HG02852 (cell line): ENCODE measurements at regions not wholly inside any gene's neighbourhood (a gene's known extent, or its start where the extent isn't known, plus 50 kb on each side); places are given as distances from the start of the nearest gene placed in this dataset.
A peak's percentile ranks its signal among the peaks of the same experiment; 100 is the strongest.

Experiments
- ATAC-seq: cut with Tn5 transposase; IDR thresholded peaks from one replicate; pipeline ENCODE4 v1.9.1; 2021; ENCODE audit warnings: mild to moderate bottlenecking, moderate library complexity; ENCODE audit not compliant: unreplicated experiment

- no peak for ATAC-seq
These were observed 196.9 kb upstream of the RREB1 start for GRCh38 chr6:6910734-6911295.

GRCh38 chr6:6911391-6911790, 196.4 kb upstream of the RREB1 start:
- ATAC-seq: no peak

- no peak for ATAC-seq
These were observed 194.7 kb upstream of the RREB1 start for GRCh38 chr6:6912817-6913744.

DNA sequence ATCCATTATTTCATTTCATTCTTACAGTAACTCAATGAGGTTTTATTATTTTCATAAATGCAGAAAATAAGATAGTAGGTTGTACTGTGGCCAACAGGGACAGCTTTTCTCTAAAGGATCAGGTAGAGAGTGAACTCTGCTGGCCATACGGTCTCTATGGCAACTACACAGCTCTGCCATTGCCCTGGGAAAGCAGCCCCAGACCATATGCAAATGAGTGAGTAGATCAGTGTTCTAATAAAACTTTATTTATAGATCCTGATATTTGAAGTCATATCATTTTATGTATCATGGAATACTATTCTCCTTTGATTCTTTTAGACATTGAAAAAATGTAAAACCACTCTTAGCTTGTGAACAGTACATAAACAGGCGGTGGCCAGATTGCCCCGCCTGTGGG, 192.5 kb upstream of the RREB1 start:
- ATAC-seq: no peak

- no peak for ATAC-seq
These were observed 191.8 kb upstream of the RREB1 start for GRCh38 chr6:6915813-6916547.

GRCh38 chr6:6916598-6916997, 191.2 kb upstream of the RREB1 start:
- no peak for ATAC-seq

DNA sequence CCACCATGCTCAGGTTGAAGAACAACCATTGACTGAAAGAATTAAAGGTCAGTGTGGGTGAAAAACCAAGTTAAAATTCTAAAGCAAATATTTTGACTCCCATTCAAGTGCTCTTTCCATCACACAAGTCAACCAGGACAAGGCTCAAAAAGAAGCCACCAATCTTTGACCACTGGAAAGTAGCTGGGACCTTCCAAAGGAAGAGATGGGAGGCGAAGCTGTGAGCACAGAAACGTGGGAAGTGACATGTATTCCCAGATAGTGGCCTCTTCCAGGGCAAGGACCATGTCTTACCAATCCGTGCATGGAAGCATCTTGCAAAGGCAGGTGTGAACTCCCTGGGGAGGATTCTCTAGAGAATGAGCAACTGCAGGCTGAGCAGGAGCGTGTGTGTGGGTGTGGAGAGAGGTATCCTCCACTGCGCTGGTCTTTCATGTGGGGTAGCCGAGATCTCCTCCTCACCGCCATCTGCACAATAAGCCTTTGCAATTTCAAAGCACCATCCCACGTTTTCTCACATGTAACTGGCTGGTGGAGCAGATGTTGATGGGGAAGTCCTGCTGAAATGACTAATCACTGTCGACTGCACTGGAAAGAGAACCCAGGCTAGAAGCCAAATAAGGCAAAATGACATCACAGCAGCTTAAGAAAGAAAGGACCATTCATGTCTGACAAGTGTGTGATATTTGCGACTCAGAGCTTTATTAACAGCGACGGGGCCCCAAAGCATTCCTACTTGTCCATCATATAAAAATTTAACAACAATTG, 189.4 kb upstream of the RREB1 start:
- peak; percentile 93 for ATAC-seq

DNA sequence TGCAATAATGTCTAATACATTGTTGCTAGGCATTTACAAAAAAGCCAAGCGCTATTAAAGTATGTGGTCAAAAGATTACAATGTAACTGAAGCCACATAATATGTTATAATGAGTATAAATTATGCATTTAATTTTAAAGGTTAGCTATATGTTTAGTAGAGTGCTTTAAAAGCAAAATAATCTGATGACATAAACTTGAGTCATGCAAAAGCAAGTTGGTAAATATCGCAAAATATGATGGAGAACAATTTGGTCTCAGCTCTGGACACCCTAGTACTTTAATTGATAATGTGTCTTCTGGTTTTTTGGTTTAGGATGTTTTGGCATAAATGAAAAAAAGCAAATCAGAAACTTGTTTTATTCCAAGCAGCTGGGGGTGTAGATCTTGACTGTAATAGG, 188.6 kb upstream of the RREB1 start:
- ATAC-seq: no peak

- ATAC-seq: no peak
These were observed 187.4 kb upstream of the RREB1 start for GRCh38 chr6:6920114-6920986.

- ATAC-seq: no peak
These were observed 186.8 kb upstream of the RREB1 start for GRCh38 chr6:6920987-6921313.

DNA sequence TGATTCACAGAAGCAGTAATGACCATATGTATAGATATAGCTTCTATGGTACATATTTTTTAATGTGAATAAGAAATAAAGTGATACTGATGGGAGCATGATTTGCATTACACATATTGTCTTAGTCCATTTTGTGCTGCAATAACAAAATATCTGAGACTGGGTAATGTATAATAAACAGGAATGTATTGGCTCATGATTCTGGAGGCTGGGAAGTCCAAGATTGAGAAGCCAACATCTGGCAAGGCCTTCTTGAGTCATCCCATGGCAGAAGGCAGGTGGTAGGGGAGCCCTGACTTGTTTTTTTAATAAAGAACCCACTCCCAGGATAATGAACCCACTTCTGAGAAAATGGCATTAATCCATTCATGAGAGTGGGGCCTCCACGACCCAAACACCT, 185.6 kb upstream of the RREB1 start:
- ATAC-seq: no peak

GRCh38 chr6:6923605-6924004, 184.2 kb upstream of the RREB1 start:
- ATAC-seq: no peak

DNA sequence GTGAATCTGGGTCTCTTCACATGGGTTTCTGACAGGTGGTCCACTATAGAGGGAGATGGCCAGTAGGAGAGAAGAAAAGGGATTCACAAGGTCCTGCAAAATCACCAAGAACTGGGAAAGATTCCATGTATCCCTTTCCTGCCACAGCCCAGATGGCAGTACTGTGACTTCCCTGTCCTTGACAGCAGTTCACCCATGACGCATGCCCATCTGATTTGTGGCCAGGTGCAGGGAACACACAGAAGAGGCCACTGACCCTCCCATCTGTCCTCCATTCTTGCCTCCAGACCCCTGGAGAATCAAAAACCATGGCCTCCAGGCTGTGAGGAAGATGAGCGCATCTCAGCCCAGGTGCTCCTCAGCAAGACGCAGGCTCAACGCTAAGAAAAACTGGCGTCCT, 183.1 kb upstream of the RREB1 start:
- no peak for ATAC-seq

DNA sequence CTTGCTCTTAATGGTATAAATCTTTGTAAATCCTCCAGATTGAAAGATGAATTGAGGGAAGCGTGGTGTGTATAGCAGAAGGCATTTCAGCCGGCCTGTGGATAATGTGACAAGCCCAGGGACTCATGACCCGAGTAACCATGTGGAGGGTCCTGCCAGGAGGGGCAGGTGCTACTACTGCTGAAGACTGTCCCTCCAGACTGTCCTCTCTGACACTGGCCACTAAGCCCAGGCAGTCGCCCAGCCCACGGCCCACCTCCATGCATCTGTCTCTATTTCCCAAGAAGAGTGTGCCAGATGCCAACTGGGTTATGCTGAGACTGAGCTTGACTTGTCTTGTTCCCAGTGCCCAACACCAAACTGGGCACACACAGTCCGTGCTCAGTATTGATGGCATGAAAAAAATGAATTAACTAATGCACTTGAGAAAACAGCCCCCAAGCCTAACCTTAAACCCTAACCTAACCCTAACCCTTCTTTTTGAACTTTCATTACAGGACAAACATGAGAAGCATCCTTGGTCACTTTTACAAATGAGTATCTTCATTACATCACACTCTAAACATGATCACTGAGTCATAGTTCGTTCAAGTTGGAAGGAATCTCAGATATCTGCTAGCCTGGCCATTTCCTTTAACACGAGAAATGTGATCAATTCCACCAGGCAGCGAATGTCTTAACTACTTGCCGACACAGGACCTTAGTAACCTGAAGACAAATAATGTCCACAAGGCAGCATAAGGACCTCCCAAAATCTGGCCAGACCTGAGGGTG, 182.2 kb upstream of the RREB1 start:
- ATAC-seq: no peak

- no peak for ATAC-seq
These were observed 180.9 kb upstream of the RREB1 start for GRCh38 chr6:6926856-6927255.

DNA sequence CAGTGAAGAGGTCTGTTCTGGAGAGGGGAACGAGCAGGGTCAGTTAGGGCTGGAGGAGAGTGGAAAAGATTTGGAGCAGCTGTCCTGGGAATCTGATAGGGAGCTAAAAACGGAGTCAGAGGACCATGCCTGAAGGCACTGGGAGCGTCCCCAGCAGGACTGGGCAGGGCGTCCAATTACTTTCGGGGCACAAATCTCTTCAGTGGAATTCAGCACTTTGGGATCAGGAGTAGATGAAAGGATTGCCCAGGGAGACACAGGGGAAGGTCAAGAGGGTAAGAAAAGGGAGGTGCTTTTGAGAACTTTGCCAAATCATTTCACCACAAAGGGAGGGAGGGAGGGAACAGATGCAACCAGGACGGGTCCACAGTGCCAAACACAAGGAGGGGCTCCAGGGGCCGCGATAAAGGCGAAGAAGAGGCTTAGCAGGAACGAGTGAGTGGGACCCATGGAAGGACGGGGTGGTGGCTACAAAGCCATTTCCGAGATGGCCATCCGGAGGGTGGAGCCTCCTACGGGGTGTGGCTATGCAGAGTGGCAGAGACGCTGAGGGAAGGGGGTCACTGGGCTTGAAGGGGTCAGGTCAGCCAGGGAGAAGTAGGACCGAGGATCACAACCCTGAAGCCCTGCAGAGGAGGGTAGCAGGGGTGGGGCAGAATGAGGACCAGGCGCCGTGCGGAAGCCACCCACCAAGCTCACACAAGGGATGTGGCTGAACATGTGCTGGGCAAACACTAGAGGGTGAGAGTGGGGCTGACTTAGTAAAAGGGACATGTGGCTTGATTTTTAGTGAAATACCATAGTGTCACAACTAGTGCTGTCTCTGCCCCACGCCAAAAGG, 180.0 kb upstream of the RREB1 start:
- ATAC-seq: no peak

GRCh38 chr6:6930223-6930880, 177.4 kb upstream of the RREB1 start:
- ATAC-seq: no peak
